Colonic mucosa (tissue), 4 donors: ENCODE measurements at regions not wholly inside any gene's neighbourhood (a gene's known extent, or its start where the extent isn't known, plus 50 kb on each side); places are given as distances from the start of the nearest gene placed in this dataset.
"Not testable (repeated sequence)": the region's sequence is repeated elsewhere in the genome, so short reads cannot be mapped to it uniquely, and the experiment has no call there.

Experiments used
- DNase-seq: peaks from one replicate; pipeline ENCODE4 v3.0.0-alpha.2; 2020
- H3K27ac ChIP-seq: fragments of 200-600 bp; one replicate; pipeline ENCODE4 v1.8.0; 2021
- H3K27me3 ChIP-seq: fragments of 200-600 bp; one replicate; pipeline ENCODE4 v1.8.0; 2021
- H3K36me3 ChIP-seq: fragments of 200-600 bp; one replicate; pipeline ENCODE4 v1.8.0; 2021
- H3K4me1 ChIP-seq: fragments of 200-600 bp; one replicate; pipeline ENCODE4 v1.8.0; 2021; ENCODE audit warnings: mild to moderate bottlenecking
- H3K4me3 ChIP-seq: fragments of 200-600 bp; one replicate; pipeline ENCODE4 v1.8.0; 2021
- H3K9ac ChIP-seq, 2 donors: one replicate each; pipeline ENCODE4 v1.7.0; 2013; ENCODE audit warnings: control low read depth in 2 of 2, low read depth in 2 of 2, low read length in 2 of 2
- H3K9me3 ChIP-seq: fragments of 200-600 bp; one replicate; pipeline ENCODE4 v1.8.0; 2021
- intact Hi-C: fragments of 100-400 bp; cut with DNase I; formaldehyde crosslinking; loops from one replicate; pipeline ENCODE4 v1.14.1; 2022
- TF ChIP-seq, protein P1 (sequence below): fragments of 200-600 bp; IDR thresholded peaks from one replicate; pipeline ENCODE4 v1.8.0; 2022; ENCODE audit warnings: antibody characterized with exemption, mild to moderate bottlenecking
- donor health status: healthy.
- donor health status: DM: no; HTN: no; CAD: no.
- donor health status: DM: no; HTN: no; CAD: no.

DNA sequence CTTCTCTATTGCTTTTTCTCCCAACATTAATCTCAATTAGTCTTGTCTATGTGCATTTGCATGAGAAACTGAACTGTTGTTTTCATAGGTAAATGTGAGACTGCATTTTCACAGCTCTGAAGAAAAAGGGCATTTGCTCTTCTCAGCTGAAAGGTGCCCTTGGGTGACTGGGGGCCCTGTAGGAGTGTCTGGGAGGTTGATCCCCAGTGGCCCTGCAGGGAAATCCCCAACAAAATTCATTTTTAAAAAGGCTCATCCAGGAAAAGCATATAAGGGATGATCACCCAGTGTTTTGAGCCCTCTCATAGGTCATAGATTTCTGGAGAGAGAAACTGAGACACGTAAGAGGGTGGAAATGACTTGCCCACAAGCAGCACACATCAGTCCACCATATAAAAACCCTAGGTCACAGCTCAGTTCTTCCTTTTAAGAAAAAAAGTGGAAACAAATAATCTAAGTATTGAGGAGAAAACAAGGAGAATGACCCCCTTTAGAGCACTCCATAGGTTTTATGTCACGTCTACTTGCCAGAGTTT is 190.3 kb upstream of the AHR start:
- TF ChIP-seq, protein P1, sequence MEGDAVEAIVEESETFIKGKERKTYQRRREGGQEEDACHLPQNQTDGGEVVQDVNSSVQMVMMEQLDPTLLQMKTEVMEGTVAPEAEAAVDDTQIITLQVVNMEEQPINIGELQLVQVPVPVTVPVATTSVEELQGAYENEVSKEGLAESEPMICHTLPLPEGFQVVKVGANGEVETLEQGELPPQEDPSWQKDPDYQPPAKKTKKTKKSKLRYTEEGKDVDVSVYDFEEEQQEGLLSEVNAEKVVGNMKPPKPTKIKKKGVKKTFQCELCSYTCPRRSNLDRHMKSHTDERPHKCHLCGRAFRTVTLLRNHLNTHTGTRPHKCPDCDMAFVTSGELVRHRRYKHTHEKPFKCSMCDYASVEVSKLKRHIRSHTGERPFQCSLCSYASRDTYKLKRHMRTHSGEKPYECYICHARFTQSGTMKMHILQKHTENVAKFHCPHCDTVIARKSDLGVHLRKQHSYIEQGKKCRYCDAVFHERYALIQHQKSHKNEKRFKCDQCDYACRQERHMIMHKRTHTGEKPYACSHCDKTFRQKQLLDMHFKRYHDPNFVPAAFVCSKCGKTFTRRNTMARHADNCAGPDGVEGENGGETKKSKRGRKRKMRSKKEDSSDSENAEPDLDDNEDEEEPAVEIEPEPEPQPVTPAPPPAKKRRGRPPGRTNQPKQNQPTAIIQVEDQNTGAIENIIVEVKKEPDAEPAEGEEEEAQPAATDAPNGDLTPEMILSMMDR: no peak
- H3K4me3 ChIP-seq: no peak overlapping the region
- no peaks in the 10 kb centered on the region for H3K4me1 ChIP-seq
- intact Hi-C loops: no loop called here
- no peak overlapping the region for H3K9ac ChIP-seq
- no peaks in the 10 kb centered on the region for H3K9me3 ChIP-seq
- DNase-seq: no peak
- no peak overlapping the region for H3K27ac ChIP-seq
- no peaks in the 10 kb centered on the region for H3K36me3 ChIP-seq
- H3K27me3 ChIP-seq: no peaks in the 10 kb centered on the region

DNA sequence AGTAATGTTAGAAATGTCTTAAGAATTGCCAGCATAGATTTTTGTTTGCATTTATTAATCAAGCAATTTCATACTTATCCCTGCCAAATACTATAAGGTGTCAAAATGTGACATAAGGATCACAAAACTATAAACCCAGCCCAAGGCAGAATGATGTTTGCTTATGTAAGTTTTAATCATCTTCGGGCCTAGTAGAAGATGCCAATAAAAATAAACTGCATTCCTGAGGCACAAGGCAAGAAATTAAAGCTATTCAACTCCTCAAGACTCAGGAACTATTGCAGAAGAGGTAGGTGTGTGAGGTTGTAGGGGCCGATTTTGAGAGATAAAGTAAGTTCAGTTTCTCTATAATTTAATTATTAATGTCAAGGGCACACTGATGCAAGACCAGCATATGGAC is 189.4 kb upstream of the AHR start:
- Histone ChIP-seq H3K9me3 (no peaks in the 10 kb centered on the region), H3K9ac (no peak overlapping the region), H3K36me3 (no peaks in the 10 kb centered on the region), H3K27ac (no peak overlapping the region), H3K4me1 (no peaks in the 10 kb centered on the region), H3K27me3 (no peaks in the 10 kb centered on the region), H3K4me3 (no peak overlapping the region)
- intact Hi-C loops: no loop called here
- TF ChIP-seq, protein P1: no peak
- DNase-seq: no peak

DNA sequence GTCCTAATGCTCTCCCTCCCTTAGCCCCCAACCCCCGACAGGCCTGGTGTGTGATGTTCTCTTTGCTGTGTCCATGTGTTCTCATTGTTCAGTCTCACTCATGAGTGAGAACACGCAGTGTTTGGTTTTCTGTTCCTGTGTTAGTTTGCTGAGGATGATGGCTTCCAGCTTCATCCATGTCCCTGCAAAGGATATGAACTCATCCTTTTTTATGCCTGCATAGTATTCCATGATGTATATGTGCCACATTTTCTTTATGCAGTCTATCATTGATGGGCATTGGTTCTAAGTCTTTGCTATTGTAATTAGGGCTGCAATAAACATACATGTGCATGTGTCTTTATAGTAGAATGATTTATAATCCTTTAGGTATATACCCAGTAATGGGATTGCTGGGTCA is 184.7 kb upstream of the AHR start:
- H3K4me3 ChIP-seq, H3K9ac ChIP-seq, H3K9me3 ChIP-seq, intact Hi-C loops, H3K27ac ChIP-seq, H3K36me3 ChIP-seq, H3K4me1 ChIP-seq, H3K27me3 ChIP-seq, DNase-seq: not testable (repeated sequence)

DNA sequence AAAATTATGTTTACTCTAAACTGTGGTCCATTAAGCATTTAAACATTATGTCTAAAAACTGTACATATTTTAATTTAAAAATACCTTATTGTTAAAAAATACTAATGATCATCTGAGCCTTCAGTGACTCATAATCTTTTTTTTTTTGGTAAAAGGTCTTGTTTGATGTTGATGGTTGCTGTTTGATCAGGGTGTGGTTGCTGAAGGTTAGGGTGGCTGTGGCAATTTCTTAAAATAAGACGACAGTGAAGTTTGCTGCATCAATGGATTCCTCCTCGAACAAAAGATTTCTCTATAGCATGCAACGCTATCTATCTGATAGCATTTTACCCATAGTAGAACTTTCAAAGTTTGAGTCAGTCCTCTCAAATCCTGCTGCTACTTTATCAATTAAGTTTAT is 180.0 kb upstream of the AHR start:
- Histone ChIP-seq H3K4me1 (no peaks in the 10 kb centered on the region), H3K36me3 (no peaks in the 10 kb centered on the region)
- intact Hi-C loops: no loop called here

DNA sequence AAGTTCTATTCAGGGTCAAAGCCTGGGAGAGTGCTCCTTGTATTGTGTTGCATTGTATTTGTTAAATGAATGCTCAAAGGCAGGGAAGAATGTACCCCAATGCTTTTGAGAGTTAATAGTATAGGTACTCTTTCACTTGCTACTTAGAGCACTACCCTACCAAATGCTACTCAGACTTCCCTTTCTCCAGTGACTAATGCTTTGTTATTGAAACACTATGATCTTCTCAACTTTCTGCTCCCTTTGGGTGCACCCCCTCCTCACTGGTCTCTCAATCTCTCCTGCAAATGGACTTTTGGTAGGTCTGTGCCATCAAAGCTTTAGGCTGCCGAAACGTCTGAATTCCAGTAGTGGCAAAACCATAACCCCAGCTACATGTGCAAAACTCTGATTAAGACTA is 177.7 kb upstream of the AHR start:
- no peaks in the 10 kb centered on the region for H3K27me3 ChIP-seq
- TF ChIP-seq, protein P1: no peak
- intact Hi-C loops: no loop called here
- no peak overlapping the region for H3K9ac ChIP-seq
- no peak for DNase-seq
- H3K9me3 ChIP-seq: no peaks in the 10 kb centered on the region
- no peaks in the 10 kb centered on the region for H3K4me1 ChIP-seq
- H3K4me3 ChIP-seq: no peak overlapping the region
- no peaks in the 10 kb centered on the region for H3K36me3 ChIP-seq
- H3K27ac ChIP-seq: no peak overlapping the region

More for the DNA sequence above, 180.0 kb upstream of the AHR start:
- Histone ChIP-seq H3K27ac (no peak overlapping the region), H3K9me3 (no peaks in the 10 kb centered on the region), H3K4me3 (no peak overlapping the region), H3K9ac (no peak overlapping the region), H3K27me3 (no peaks in the 10 kb centered on the region)
- TF ChIP-seq, protein P1: no peak
- DNase-seq: no peak

DNA sequence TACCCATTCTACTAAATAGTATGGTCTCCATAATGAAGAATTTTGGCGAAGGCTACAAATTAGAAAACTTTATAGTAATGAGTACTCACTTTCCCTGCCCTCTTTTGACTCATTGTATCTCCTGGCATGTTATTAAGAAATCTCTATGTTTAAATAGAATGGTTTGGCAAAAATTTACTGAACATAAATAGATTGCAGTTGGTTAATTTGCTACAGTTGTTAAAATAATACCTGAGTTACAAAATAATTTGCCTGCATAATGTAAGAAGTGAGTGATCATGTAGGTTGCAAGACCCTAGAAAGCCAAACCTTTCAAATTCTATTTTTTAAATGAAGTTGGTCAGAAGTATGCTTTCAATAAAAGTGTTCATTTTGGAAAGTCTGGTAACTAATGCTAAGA is 176.8 kb upstream of the AHR start:
- no peaks in the 10 kb centered on the region for H3K27me3 ChIP-seq
- H3K9me3 ChIP-seq: no peaks in the 10 kb centered on the region
- no peaks in the 10 kb centered on the region for H3K36me3 ChIP-seq
- H3K4me3 ChIP-seq: no peak overlapping the region
- TF ChIP-seq, protein P1: no peak
- no peak overlapping the region for H3K27ac ChIP-seq
- intact Hi-C loops: no loop called here
- H3K4me1 ChIP-seq: no peaks in the 10 kb centered on the region
- H3K9ac ChIP-seq: no peak overlapping the region
- DNase-seq: no peak
